Hippocampal formation (tissue), 2 donors: ENCODE measurements at regions not wholly inside any gene's neighbourhood (a gene's known extent, or its start where the extent isn't known, plus 50 kb on each side); places are given as distances from the start of the nearest gene placed in this dataset.
"Not testable (repeated sequence)": the region's sequence is repeated elsewhere in the genome, so short reads cannot be mapped to it uniquely, and the experiment has no call there.

Experiments used
- DNase-seq, 2 donors: peaks; one replicate each; lab custom pipeline; 2025; lab: John Stamatoyannopoulos, UW

- peak in 1 of 2 donors; percentile 9 for DNase-seq
These were observed 159.2 kb upstream of the CDH5 start for GRCh38 chr16:66207139-66207882.

- DNase-seq = no peak
These were observed 160.1 kb upstream of the CDH5 start for GRCh38 chr16:66206363-66206762.

DNA sequence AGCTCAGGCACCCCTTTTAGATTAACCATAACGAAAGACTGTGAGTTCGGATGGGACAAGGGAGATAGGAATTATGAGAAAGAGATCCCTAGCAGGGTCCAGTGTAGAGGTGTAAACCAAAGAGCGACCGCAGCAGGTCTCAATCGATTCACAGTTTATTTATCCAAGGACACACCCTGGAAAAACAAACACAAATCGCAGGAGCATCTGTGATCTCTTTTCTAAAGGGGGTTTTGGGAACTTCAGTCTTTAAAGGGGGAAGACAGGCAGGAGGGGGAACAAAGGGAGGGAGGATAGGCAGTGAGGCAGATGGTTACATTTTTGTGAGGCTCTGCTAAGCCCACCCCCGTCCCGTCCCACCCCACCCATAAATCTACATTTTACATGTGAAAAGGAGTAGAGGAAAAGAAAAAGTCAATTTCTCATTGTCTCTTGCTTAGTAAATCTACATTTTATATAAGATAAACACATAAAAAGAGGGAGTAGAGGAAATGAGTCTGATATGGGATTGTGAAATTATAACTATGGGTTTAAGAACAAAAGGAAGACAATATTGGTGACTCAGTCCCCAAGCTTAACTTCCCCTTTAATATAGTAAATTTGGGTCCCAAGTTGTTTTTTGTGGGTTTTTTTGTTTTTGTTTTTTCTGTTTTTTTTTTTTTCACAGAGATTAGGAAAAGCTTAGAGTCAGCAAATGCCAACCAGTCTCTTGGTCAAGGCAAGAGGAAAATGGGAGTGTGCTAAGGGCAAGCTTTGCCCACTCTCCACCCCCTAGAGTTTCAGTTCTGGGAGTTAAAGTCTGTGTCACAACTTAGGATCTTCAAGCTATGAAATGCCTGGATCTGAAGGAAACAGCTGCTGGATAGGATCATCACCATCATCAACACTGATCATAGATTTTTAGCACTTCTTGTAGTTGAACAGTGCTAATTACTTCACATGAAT is 160.9 kb upstream of the CDH5 start:
- no peak for DNase-seq

- no peak for DNase-seq
These were observed 161.7 kb upstream of the CDH5 start for GRCh38 chr16:66204756-66205155.

DNA sequence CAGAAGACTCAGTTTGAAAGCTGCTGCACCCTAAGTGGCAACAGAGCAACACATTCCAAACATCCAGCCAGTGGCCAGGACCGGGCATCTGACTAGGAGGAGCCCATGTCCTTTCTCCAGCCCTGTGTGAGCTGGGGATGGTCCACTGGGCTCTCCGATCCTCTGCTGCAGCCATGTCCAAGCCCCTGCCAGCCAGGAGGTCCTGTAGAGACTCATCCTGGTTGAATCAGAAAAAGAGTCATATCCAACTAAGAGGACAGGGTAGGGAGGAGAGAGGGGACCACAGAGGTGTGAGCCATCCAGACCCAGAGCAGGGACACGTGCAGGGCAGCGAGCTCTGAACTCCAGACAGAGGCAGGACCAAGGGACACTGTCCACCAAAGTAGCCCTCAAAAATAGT is 163.0 kb upstream of the CDH5 start:
- DNase-seq = no peak

DNA sequence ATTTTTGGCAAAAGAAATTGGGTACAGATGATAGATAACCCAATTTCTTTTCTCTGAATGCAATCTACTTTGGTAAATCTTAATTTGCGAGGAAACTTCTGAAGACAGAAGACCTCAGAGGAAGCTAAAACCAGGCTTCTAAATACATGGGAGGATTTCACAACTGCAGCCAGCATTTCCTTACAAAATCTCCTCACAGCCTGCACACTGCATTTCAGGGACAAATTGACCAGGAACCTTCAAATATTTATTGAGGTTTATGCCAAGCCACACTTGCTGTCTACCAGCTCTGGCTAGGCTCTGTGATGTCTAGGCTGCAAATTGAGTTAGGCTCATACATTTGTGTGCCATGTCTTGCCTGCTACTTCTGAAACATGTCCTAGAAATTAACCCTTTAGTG is 167.3 kb upstream of the CDH5 start:
- DNase-seq = no peak

- DNase-seq = no peak
These were observed 167.8 kb upstream of the CDH5 start for GRCh38 chr16:66198641-66199040.

- DNase-seq = no peak
These were observed 168.7 kb upstream of the CDH5 start for GRCh38 chr16:66197668-66198278.

- no peak for DNase-seq
These were observed 169.7 kb upstream of the CDH5 start for GRCh38 chr16:66196770-66197169.

DNA sequence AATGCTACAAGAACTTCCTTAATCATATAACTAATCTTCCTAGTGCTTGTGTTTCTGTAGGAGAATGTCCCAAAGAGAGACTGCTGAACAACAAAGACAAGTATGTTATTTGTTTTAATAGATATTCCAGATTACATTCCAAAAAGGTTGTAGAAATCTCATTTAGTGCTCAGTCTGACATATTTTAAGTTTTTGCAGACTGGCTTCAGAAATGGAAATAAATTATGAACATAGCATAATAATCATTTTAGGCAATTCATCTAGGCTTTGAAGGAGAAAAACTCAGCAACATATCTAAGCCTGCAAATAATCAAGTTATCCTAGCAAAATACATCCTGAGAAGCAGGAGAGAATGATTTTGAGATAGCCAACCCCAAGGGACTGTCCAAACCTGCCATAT is 171.6 kb upstream of the CDH5 start:
- DNase-seq = no peak

DNA sequence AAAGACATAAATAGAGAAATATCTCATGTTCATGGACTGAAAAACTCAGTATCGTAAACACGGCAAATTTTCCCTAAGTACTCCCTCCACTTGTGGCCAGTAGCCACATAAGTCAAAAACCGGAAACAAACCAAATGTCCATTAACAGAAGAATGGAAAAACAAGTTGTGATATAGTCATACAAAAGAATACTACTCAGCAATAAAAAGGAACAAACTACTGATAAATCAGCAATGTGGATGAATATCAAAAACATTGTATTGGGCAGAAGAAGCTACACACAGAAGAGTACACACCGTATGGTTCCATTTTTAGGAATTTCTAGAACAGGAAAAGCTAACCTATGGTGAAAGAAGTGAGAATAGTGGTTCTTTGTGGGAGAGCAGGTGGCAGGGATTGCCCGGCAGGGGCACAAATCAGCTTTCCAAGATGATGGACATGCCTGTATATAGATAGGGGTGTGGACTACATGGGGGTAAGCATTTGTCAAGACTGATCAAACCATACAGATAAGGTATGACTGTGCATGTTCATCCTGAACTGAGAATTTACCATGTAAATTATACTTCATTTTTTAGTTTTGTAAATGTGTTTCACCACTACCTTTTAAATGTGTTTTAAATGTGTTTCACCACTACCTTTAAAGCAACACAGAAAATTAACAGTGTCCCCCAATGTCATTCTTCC is 172.8 kb upstream of the CDH5 start:
- DNase-seq = no peak

GRCh38 chr16:66190411-66190810 is 176.1 kb upstream of the CDH5 start:
- no peak for DNase-seq

- DNase-seq = no peak
These were observed 176.5 kb upstream of the CDH5 start for GRCh38 chr16:66189951-66190350.

- peak; percentile 21 to 64 for DNase-seq
These were observed 177.4 kb upstream of the CDH5 start for GRCh38 chr16:66188917-66189725.

- no peak for DNase-seq
These were observed 180.2 kb upstream of the CDH5 start for GRCh38 chr16:66186251-66186785.

DNA sequence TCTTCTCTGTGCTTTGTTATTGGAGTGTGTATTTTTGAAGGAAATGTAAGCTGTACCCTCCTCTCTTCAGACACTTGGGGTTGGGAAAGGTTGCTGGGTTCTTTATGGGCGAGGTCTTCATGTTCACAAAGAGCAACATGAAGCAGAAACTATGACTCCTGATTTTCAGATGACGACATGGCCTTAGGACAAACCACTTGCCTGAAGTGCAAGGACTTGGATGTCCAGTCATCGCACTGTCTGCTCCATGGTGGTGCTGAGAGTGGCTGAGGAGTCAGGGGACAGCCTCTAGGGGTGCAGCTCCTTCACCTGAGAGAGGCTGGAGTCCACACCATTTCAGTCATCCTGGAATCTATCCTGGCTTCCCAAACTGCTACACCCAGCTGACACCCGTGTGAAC is 183.9 kb upstream of the CDH5 start:
- DNase-seq = no peak

- DNase-seq = no peak
These were observed 189.8 kb upstream of the CDH5 start for GRCh38 chr16:66176731-66177130.

DNA sequence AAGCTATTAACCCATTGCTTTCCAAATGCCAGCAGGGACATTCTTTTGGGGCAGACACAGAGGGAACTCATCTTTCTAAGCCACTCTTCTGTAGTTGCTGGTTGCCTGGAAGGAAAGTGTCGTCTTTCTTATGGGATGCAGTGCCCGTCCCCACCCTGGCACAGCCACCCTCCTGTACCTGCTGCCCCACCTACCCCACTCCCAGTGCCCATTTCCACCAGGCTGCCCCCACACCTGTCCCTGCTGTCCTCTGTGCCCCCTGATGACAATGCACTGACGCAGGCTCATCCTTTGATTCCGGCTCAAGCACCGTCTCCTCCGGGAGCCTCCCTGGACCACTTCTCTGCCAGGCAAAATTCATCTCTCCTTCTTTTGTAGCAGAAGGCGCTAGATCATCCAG is 190.4 kb upstream of the CDH5 start:
- DNase-seq = no peak

- DNase-seq = no peak
These were observed 190.9 kb upstream of the CDH5 start for GRCh38 chr16:66175636-66176035.

GRCh38 chr16:66175058-66175457 is 191.4 kb upstream of the CDH5 start:
- DNase-seq = no peak

DNA sequence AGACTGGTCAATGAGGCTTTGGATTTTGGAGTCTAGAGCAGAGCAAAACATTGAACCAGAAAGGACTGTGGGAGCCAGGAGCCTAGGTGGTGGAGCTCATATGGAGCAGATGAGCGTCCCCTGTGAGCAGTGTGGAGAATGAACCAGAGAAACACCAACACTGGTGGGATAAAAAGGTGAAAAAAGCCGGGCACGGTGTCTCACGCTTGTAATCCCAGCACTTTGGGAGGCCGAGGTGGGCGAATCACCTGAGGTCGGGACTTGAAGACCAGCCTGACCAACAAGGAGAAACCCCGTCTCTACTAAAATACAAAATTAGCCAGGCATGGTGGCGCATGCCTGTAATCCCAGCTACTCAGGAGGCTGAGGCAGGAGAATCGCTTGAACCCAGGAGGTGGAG is 192.7 kb upstream of the CDH5 start:
- DNase-seq = not testable (repeated sequence)
